PFSK-1 (cell line): ENCODE measurements at regions not wholly inside any gene's neighbourhood (a gene's known extent, or its start where the extent isn't known, plus 50 kb on each side); places are given as distances from the start of the nearest gene placed in this dataset.

Experiments
- FOXP2 ChIP-seq: optimal IDR thresholded peaks from 2 replicates; pipeline ENCODE3; 2011; ENCODE audit warnings: borderline replicate concordance, control low read depth, inconsistent platforms; ENCODE audit not compliant: insufficient read depth; ENCODE audit errors: extremely low read length, extremely low read depth
- POLR2AphosphoS5 ChIP-seq: IDR thresholded peaks from 2 replicates; pipeline ENCODE4 v1.6.1; 2012; ENCODE audit warnings: low read depth, mild to moderate bottlenecking, control low read depth, low read length, moderate library complexity
- SIN3A ChIP-seq: IDR thresholded peaks from 2 replicates; pipeline ENCODE4 v1.6.1; 2012; ENCODE audit warnings: mild to moderate bottlenecking, low read length, moderate library complexity, borderline replicate concordance; ENCODE audit not compliant: insufficient read depth
- TAF1 ChIP-seq: IDR thresholded peaks from 2 replicates; pipeline ENCODE4 v1.6.1; 2012; ENCODE audit warnings: low read length, control low read depth, borderline replicate concordance; ENCODE audit not compliant: insufficient read depth
- TF ChIP-seq, protein P1 (sequence below), 2 experiments: IDR thresholded peaks; 2 replicates each; pipeline versions ENCODE4 v1.6.1 to v1.8.0; 2011 to 2012; ENCODE audit warnings: low read depth in 2 of 2, low read length in 2 of 2, control low read depth in 1 of 2, inconsistent platforms in 1 of 2, mild to moderate bottlenecking in 1 of 2, moderate library complexity in 1 of 2; ENCODE audit not compliant: insufficient read depth in 1 of 2

DNA sequence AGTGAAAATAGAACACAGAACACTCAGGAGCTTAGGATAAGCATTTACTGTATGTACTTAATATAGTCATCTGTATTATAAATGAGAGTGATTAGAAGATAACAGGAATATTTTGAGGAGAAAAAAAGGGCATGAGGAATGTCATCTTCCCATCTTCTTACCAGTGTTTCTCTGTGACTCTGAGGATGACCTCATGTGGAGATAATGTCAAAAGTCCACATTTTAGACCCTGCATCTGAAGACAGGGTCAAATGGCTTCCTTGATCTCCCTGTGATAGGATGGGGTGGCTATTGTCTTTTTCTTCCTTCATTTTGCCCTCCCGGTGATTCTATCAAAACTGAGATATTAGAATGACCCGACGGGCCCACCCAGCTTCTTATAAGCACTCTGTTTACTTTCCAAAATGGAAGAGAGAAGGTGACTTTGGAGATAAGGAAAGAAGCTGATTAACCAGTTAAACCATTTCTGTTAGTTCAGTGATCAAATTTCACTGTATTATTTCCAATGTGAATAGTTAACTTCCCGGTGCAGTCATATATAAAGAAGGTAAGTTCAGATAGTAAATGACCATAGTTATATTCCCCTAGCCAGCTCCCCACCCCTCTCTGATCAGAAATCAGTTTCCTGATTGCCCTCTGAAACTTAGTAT is 115.7 kb upstream of the SALL4 start:
- TF ChIP-seq POLR2AphosphoS5 (no peak), TAF1 (no peak), SIN3A (no peak), FOXP2 (no peak)
- TF ChIP-seq, protein P1, sequence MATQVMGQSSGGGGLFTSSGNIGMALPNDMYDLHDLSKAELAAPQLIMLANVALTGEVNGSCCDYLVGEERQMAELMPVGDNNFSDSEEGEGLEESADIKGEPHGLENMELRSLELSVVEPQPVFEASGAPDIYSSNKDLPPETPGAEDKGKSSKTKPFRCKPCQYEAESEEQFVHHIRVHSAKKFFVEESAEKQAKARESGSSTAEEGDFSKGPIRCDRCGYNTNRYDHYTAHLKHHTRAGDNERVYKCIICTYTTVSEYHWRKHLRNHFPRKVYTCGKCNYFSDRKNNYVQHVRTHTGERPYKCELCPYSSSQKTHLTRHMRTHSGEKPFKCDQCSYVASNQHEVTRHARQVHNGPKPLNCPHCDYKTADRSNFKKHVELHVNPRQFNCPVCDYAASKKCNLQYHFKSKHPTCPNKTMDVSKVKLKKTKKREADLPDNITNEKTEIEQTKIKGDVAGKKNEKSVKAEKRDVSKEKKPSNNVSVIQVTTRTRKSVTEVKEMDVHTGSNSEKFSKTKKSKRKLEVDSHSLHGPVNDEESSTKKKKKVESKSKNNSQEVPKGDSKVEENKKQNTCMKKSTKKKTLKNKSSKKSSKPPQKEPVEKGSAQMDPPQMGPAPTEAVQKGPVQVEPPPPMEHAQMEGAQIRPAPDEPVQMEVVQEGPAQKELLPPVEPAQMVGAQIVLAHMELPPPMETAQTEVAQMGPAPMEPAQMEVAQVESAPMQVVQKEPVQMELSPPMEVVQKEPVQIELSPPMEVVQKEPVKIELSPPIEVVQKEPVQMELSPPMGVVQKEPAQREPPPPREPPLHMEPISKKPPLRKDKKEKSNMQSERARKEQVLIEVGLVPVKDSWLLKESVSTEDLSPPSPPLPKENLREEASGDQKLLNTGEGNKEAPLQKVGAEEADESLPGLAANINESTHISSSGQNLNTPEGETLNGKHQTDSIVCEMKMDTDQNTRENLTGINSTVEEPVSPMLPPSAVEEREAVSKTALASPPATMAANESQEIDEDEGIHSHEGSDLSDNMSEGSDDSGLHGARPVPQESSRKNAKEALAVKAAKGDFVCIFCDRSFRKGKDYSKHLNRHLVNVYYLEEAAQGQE (IDR thresholded peaks at IDR 0.05; ENCODE audit: insufficient read depth in 1 of 2, low read depth in 2 of 2, low read length in 2 of 2), result no peak

DNA sequence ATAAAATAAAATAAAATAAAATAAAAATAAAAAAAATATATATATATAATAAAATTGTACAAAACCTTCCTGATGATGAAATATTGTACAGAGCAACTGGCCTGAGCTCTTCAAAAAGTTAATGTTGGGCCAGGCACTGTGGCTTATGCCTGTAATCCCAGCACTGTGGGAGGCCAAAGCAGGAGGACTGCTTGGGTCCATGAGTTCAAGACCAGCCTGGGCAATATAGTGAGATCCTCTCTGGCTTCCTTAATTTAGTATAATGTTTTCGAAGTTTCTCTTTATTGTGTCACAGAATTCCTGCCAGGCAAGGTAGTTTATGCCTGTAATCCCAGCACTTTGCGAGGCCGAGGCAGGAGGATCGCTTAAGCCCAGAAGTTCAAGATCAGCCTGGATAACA is 113.9 kb upstream of the SALL4 start:
- TF ChIP-seq TAF1, result no peak
- TF ChIP-seq POLR2AphosphoS5, result no peak
- TF ChIP-seq, protein P1 (IDR thresholded peaks at IDR 0.05; ENCODE audit: insufficient read depth in 1 of 2, low read depth in 2 of 2, low read length in 2 of 2), result no peak
- no peak for TF ChIP-seq FOXP2
- no peak for TF ChIP-seq SIN3A

DNA sequence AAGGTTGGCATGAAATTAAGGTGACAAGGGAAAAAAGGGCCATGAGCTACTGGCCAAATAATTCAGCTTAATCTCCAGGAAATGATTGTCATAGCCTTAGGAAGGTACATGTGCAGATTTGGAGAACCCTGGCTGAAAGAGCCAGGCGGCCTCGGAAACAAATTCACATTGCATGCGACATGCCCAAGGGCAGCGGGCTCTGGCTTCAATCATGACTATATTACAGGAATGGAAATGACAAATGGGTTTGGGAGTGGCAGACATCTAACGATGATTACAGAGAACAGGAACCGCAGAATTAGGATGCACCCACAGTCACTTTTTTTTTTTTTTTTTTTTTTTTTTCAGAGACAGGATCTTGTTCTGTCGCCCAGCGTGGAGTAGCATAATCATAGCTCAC is 112.4 kb upstream of the SALL4 start:
- no peak for TF ChIP-seq SIN3A
- TF ChIP-seq, protein P1 (IDR thresholded peaks at IDR 0.05; ENCODE audit: insufficient read depth in 1 of 2, low read depth in 2 of 2, low read length in 2 of 2), result no peak

DNA sequence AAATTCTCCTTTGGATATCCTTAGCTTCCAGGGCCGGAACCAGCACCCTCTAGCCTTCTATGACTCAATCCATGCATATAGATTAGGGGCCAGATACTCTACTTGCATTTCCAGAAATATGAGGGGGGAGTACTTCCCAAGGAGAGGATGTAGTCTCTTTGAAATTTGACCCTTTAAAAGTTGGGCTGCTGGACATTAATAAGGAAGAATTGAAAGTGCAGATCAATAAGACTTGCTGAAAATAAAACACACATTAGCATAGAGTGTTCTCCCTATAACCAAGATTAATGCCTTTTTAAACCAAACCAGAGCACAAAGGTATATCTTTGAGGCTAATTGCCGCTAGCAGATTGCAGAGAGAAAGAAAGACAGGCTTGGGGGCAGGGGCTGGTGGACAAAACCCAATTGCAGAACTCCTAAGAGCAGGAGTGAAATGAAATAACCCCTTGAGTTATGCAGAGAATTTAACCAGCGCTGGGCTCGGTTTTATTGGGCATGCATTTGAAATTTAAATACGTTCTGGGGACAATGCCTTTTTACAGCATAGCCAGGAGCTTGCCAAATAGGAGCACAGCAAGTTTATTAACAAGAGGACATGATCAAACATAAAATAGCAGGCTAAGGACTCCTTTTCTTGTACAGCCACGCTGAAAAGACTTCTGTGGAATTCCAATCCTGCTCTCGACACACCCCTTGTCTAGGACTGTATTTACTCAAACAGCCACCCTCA is 108.2 kb upstream of the SALL4 start:
- no peak for TF ChIP-seq SIN3A
- no peak for TF ChIP-seq POLR2AphosphoS5

DNA sequence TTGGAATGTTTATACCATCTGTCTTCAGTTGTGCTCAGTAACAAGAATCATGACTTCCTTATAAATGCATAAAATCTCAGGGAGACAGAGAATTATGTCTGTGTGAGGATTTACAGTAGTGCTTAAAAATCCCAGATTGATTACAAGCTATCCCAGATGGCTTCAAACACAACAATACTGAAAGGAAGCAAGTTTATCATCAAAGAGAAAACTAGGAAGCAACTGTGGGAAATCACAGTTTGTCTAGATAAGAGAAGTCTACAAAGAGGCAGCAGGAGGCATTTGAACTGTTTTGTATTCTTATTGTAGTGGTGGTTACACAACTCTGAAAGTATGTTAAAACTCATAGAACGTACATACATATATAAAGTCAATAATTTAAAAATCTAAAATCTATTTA is 104.4 kb upstream of the SALL4 start:
- TF ChIP-seq TAF1 (no peak), SIN3A (no peak), POLR2AphosphoS5 (no peak), FOXP2 (no peak)
- TF ChIP-seq, protein P1 (IDR thresholded peaks at IDR 0.05; ENCODE audit: insufficient read depth in 1 of 2, low read depth in 2 of 2, low read length in 2 of 2), result no peak
